Left kidney (tissue), 1 donor: ENCODE measurements at regions not wholly inside any gene's neighbourhood (a gene's known extent, or its start where the extent isn't known, plus 50 kb on each side); places are given as distances from the start of the nearest gene placed in this dataset.

ENCODE experiments used
- DNase-seq: peaks from one replicate; pipeline ENCODE4 v3.0.0-alpha.2; 2013

DNA sequence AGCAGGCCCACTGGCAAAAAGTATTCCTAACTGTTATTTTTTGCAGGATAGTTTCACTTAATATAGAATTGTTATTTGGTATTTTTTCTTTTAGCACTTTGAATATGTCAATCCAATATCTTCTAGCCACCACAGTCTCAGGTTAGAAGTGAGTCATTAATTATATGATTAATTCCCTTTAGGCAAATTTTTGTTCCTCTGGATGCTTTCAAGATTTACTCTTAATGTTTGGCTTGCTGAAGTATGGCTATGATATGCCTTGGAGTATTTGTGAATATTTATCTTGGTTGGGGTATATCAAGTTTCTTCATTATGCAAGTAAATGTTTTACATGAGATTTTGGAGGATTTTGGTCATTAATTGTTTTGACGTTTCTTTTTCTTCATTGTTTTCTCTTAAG is 152.1 kb upstream of the ALCAM start:
- DNase-seq = no peak

DNA sequence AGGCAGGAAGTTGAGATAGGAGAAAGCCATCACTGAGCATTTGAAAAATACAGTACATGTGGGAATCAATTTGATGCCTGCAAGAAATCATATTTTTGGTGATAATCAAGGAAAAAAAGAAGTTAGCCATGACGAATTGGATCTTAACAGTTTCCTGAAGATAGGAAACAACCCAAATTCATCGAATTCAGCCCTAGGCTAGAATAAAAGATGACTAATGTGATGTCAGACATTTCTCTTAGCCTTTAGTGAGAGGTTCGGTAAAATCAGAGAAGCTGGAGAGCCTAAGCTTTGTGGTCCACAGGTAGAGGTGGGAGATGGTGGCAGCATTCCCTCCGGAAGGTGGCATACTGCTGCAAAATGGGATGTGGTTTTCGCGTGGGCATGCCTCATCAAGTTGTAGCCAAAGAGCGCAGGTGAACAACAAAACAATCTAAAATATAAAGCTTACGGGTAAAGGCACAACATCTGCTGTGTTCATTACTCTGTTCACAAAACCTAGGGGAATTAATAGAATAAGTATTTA is 144.1 kb upstream of the ALCAM start:
- no peak for DNase-seq

GRCh38 chr3:105223815-105224214 is 142.9 kb upstream of the ALCAM start:
- DNase-seq = no peak

- DNase-seq = no peak
These were observed 138.0 kb upstream of the ALCAM start for GRCh38 chr3:105228696-105229095.

DNA sequence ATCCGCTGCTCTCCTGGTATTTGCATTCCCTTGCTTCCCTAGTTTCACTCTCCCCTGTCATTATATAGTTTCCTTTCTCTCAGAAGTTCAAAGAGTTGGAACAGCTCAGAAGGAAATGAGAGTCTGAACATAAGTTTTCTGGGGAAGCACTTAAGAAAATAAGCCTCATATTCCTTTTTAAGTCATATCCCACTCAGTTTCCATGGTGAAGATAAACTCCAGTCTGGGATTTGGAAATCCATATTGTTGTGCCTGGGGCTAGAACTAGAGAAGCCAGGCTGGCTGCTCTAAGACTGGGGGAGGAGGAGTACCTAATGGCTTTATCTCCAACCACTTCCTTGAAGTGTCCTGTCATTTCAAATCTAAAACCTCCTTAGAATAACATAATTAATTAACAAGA is 134.2 kb upstream of the ALCAM start:
- no peak for DNase-seq

DNA sequence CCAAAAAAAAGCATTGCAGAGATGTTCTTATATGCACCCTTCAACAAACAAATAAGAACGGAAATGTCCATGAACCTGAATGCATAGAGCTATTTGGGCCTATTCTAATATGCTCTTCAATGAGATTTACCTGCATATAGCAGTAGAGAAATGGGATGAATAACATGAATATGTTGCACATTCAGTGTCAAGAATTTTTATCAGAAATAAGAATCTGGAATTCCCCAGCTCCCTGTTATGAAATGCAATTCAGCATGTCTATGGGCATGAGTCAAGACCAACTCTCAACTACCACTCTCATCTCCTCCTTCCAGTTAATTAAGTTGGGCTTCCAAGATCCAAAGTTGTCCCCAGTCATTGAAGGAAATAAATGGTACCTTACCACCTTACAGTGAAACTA is 133.7 kb upstream of the ALCAM start:
- DNase-seq = no peak

GRCh38 chr3:105235221-105235620 is 131.5 kb upstream of the ALCAM start:
- no peak for DNase-seq

GRCh38 chr3:105235785-105236184 is 130.9 kb upstream of the ALCAM start:
- DNase-seq = no peak

DNA sequence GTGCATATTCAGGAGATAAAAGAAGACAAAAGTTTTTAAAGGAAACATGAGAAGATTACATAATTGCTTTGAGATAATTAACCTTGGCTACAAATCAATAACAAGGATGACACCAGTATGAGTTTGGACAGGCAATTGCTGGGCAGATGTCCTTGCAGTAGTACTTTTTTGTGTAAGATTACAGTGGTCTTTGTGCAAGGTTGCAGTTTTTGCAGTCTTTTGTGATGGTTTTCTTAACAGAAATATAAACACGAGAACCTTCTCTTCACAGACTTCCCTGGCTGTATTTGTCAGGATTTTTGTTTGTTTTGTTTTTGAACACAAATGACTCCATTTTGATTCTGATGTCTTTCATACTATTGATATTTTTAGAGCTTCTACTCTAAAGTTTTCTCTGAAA is 128.3 kb upstream of the ALCAM start:
- DNase-seq = no peak

- DNase-seq = no peak
These were observed 123.6 kb upstream of the ALCAM start for GRCh38 chr3:105243076-105243475.

GRCh38 chr3:105246536-105246935 is 120.2 kb upstream of the ALCAM start:
- no peak for DNase-seq

- DNase-seq = peak; percentile 10
These were observed 113.5 kb upstream of the ALCAM start for GRCh38 chr3:105253225-105253624.

- DNase-seq = no peak
These were observed 112.6 kb upstream of the ALCAM start for GRCh38 chr3:105254154-105254553.

DNA sequence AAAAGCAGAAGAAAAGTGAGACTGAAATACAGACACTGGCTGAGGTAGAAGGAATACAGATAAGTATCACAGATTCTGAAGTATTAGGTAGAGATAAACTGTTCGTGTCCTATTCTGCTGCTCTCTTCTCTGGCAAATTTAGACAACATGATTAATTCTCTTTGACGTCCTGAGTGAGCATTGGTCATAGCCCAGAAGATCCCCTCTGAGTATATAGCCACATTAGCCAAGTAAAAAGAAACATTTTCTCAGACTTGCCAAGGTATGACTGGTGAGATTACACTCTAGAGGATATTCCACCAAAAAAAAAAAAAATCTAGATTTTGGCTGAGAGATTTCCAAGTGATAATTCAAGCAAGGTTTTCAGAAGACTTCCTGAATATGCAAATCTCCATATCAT is 111.4 kb upstream of the ALCAM start:
- DNase-seq = no peak

DNA sequence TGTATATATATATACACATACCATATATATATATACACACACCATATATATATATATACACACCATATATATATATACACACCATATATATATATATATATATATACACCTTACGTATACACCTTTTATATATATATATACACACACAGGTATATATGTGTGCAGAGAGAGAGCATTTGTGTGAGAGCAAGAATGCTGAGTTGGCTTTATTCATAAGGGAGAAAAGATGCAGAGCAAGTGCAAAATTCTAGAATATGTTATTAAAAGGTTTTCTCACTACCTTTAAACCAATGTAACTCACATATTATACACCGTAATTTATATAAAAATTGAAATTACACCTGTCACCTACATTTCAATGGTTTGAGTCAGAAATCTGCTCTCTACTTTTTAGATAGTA is 107.2 kb upstream of the ALCAM start:
- DNase-seq = no peak

GRCh38 chr3:105260385-105260784 is 106.3 kb upstream of the ALCAM start:
- no peak for DNase-seq

DNA sequence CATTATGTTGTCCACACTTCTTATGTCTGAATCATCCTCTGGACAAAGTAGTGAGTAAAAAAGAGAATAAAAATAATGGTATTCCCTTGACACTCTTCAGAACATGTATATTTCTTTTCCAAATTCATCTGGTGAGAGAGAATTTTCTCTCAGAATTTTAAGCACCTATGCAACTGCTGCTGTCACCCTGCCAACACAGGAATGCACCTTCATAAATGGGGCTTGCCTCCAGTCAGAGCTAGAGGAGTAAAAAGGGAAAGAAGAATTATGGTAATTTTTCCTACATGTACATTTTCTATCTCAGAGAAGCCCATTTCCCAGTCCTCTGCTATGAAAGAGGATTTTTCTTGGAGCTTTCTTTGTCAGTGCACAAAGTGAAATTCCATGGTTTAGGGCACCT is 92.2 kb upstream of the ALCAM start:
- no peak for DNase-seq

- no peak for DNase-seq
These were observed 91.8 kb upstream of the ALCAM start for GRCh38 chr3:105274958-105275357.

DNA sequence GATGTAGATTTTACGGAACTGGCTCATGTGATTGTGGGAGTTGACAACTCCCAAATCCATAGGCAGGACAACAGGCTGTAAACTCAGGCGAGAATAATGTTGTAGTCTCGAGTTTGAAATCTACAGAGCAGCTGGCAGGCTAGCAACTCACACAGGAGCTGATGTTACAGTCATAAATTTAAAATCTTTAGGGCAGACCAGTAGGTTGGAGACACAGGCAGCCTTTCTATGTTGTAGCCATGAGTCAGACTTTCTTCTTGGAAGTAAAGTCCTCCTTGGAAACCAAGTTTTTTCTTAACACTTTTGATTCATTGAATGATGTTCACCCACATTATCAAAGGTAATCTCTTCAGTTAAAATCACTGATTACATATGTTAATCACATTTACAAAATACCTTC is 89.1 kb upstream of the ALCAM start:
- DNase-seq = no peak

DNA sequence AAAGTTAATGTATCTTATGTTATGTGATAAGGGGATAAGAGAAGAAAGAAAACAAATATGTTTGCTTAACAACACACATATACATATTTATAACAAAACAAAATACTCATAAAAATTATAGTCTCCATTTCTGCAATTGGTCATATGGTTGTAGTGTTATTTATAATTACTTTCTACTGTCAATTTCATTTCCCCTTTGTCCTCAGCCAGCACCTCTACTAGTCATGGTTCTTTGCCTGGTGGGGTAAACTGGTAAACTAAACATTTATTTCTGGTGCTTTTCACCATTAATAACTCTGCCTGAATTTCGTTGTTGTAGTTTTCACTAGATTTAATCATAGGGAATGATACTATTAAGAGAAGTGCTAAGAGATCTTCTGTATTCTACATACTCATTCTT is 88.0 kb upstream of the ALCAM start:
- no peak for DNase-seq

GRCh38 chr3:105281989-105282388 is 84.7 kb upstream of the ALCAM start:
- DNase-seq = no peak

- no peak for DNase-seq
These were observed 81.8 kb upstream of the ALCAM start for GRCh38 chr3:105284876-105285275.

GRCh38 chr3:105285653-105286241 is 81.0 kb upstream of the ALCAM start:
- DNase-seq = no peak

DNA sequence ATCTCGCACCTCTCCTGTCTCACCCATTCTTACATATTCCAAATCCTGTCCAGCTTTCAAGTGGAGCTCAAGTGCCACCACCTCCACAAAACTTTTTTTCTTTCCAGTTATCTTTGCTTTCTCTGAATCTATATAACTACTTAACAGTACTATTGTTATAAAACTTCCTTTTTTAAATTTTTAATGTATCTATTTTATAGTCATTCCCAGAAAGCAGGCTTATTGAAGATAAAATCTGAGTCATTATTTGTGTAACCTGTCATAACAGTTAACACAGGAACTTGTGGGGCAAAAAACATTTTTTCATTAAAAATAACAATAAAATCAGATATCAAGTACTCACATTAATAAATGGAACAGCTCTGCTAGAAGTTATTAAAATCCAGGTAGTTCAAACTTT is 73.3 kb upstream of the ALCAM start:
- DNase-seq = no peak
